HCT116 (cell line): ENCODE measurements at regions not wholly inside any gene's neighbourhood (a gene's known extent, or its start where the extent isn't known, plus 50 kb on each side); places are given as distances from the start of the nearest gene placed in this dataset.

Experiments
- EGR1 ChIP-seq: IDR thresholded peaks from 2 replicates; pipeline ENCODE4 v1.6.1; 2012; ENCODE audit warnings: low read depth
- ELF1 ChIP-seq: IDR thresholded peaks from 2 replicates; pipeline ENCODE4 v1.6.1; 2012; ENCODE audit warnings: low read depth, borderline replicate concordance
- EZH2 ChIP-seq: fragments of 200-600 bp; sonication (generic); IDR thresholded peaks from 2 replicates; pipeline ENCODE4 v1.6.1; 2017; ENCODE audit warnings: antibody characterized with exemption, mixed run types
- EZH2phosphoT487 ChIP-seq: fragments of 200-600 bp; IDR thresholded peaks from 2 replicates; pipeline ENCODE4 v1.6.1; 2018; ENCODE audit warnings: antibody characterized with exemption, borderline replicate concordance
- POLR2A ChIP-seq: IDR thresholded peaks from 2 replicates; pipeline ENCODE4 v1.7.0; 2011; ENCODE audit warnings: borderline replicate concordance; ENCODE audit not compliant: insufficient read depth, insufficient read length; ENCODE audit errors: extremely low read depth
- POLR2AphosphoS5 ChIP-seq: IDR thresholded peaks from 2 replicates; pipeline ENCODE4 v1.6.1; 2011; ENCODE audit warnings: mild to moderate bottlenecking, low read depth, low read length, moderate library complexity
- RAD21 ChIP-seq: IDR thresholded peaks from 2 replicates; pipeline ENCODE4 v1.6.1; 2012; ENCODE audit warnings: low read depth, mild to moderate bottlenecking
- TF ChIP-seq, protein P1 (sequence below), 3 experiments: fragments of 200-600 bp in 1 of 3; sonication (generic) in 1 of 3; IDR thresholded peaks in 2 of 3; conservative IDR thresholded peaks in 1 of 3; 2 replicates each; pipeline ENCODE4 v1.5.1; 2012 to 2017; ENCODE audit warnings: low read depth in 2 of 3, low read length in 2 of 3, antibody characterized with exemption in 1 of 3, borderline replicate concordance in 1 of 3, control low read depth in 1 of 3, mild to moderate bottlenecking in 1 of 3, mixed read lengths in 1 of 3, mixed run types in 1 of 3, moderate library complexity in 1 of 3; ENCODE audit not compliant: insufficient read depth in 1 of 3

DNA sequence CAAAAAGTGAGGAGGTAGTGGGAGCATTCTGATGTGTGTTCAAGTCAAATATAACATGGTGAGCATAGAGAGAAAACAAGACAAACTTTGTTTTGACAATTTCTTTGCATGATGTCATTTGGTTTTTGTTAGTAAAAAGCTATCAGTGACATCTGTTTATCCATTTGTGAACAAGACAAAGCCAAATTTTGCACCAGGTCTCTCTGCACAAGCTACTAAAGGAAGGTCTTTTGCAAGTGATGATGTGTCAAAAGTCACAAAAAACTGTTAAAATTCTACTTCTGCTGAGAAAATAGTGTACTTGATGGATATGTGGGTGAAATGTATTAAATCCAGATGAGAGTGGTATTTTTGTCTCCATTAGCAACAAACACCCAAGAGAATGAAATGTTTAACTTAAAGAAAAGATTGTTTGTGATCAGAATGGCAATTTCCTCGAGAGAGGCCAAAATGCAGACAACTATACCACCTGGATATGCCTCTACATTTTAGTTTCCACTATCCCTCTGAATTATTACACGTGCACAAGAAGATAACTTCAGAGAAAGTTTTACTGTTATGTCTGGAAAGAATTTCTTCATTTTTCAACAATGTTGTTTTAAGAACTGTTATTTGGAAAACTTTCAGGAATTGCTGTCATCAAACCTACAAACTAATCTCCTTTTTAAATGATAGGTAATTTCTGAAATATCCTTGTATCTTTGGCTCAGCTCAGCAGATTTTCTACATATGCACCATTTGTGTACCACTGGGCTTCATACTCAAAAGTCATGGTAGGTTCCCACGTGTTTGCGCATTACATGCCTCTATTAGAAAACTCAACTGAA is 807.4 kb upstream of the ADGRL2 start:
- TF ChIP-seq, protein P1, sequence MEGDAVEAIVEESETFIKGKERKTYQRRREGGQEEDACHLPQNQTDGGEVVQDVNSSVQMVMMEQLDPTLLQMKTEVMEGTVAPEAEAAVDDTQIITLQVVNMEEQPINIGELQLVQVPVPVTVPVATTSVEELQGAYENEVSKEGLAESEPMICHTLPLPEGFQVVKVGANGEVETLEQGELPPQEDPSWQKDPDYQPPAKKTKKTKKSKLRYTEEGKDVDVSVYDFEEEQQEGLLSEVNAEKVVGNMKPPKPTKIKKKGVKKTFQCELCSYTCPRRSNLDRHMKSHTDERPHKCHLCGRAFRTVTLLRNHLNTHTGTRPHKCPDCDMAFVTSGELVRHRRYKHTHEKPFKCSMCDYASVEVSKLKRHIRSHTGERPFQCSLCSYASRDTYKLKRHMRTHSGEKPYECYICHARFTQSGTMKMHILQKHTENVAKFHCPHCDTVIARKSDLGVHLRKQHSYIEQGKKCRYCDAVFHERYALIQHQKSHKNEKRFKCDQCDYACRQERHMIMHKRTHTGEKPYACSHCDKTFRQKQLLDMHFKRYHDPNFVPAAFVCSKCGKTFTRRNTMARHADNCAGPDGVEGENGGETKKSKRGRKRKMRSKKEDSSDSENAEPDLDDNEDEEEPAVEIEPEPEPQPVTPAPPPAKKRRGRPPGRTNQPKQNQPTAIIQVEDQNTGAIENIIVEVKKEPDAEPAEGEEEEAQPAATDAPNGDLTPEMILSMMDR (IDR thresholded peaks at IDR 0.05 in 2 of 3, conservative IDR thresholded peaks at IDR 0.05 in 1 of 3; ENCODE audit: borderline replicate concordance in 1 of 3, insufficient read depth in 1 of 3, low read depth in 2 of 3, low read length in 2 of 3): no peak
- TF ChIP-seq EZH2 (no peak), RAD21 (no peak), EGR1 (no peak), EZH2phosphoT487 (no peak), ELF1 (no peak), POLR2A (no peak), POLR2AphosphoS5 (no peak)
